Inflammatory macrophage treated with lipopolysaccharide for 4 hours (primary cell): ENCODE measurements at regions not wholly inside any gene's neighbourhood (a gene's known extent, or its start where the extent isn't known, plus 50 kb on each side); places are given as distances from the start of the nearest gene placed in this dataset.
A peak's percentile ranks its signal among the peaks of the same experiment; 100 is the strongest.

Experiments
- DNase-seq: peaks from one replicate; pipeline ENCODE4 v3.0.0-alpha.2; 2020

DNA sequence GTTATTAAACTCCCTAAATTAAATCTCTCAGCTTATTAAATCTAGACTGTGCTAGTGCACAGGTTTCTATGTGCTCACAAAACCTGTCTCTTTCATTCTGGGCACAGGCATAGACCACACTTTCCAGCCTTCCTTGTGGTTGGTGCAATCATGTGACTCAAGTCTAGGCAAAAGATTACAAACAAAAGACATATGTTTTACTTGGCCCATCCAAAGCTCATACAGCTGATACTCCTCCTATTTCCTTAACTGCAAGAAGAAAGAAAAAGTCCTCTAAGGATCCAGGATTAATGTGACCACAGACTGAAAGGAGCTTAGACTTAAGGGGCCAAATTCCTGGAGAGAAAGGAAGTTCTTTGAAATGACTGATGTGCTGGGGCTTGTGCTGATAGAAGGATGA is 731.3 kb upstream of the RAB6C start:
- no peak for DNase-seq

DNA sequence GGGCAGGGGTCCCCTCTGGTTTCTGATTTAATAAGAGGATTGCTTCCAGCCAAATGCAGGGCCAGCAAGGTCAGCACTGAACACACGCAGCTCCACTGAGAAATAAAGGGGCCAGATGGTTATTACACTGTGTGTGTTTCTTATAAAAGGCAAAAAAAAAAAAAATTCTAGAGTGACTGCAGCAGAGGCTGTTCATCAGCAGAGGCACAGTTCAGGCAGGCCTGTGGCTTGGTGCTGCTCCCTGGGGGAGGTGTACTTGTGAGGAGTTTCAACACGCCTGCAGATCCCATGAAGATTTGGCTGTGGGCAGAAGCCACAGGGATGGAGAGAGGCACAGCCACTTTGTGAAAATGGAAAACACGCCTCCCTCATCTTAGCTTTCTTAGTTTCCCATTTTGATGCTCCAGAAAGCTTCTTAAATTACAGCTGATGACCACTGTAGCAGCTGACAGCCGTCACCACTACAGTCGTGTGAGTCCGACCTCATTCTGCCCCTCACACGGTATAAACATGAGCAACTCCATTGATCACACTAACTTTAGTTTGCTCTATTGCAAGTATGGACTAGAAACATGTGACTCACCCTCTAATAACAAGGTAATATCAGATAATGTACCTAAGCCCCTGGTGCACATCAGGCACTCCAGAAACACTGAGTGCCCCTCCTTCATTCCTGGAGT is 726.5 kb upstream of the RAB6C start:
- DNase-seq = no peak

DNA sequence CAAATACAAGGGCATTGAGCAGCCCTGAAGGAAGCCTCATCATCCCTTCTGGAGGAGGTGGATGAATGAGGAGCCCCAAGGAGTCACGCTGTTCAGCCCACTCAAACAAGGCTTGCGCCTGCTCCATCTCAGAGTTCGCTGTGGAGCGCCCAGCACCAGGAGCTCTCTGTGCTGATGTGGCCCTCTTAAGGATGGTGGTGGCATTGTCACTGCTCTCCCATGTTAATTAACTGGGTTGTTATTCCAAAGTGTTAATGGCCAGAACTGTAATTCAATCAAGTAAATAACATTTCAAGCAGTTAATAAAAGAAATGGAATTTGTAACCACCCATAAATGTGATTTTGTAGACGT is 726.0 kb upstream of the RAB6C start:
- DNase-seq = no peak

DNA sequence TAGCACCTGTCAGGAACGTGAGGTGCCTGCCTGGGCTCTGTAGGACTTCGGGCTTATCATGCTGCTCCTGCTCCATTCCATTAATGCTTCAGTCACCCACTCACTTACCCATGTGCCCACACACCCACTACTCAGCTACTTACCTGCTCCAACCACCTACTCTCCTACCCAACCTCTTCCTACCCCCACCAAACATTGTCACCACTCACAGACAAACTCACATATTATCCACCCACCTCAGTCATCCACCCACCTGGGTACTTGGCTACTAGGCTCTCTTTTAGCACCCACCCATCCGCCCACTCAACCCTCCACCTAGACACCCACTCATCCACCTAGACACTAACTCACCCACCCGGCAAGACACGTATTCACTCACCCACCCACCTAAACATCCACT is 724.7 kb upstream of the RAB6C start:
- DNase-seq = no peak

DNA sequence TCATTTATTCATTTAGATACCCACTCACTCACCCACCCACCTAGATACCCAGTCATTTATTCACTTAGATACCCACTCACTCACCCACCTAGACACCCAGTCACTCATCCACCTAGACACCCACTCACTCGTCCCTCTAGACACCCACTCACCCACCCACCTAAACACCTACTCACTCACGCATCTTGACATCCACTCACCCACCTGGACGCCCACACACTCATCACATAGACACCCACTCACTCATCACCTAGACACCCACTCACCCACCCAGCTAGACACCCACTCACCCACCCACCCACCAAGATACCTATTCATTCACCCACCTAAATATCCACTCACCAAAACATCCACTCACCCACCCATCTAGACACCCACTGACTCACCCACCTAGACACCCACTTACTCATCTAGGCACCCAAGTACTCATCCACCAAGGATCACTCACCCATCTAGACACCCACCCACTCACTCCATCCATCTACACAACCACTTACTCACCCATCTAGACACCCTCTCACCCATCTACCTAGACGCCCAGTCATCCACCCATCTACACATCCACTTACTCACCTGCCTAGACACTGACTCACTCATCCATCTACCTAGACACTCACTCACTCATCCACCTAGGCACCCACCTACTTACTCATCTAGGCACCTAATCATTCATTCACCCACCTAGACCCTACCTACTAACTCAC is 723.7 kb upstream of the RAB6C start:
- no peak for DNase-seq

DNA sequence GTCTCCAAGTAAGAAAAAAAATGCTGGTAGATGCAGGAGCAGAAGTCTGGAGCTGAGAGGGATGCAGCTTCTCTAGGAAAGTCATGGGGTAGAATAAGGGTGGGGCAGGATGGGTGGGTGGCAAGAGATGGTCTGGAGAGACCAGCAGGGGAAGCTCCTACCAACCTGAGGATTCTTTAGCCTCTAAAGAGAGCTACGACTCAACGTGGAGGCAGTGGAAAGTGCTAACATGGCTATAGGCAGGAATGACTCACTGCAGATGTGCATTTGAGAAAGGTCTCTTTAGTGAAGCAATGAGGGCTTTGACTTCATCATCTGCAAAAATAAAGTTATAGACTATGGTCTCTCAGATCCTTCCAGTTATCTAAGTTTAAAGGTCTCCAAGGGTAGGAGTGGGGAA is 722.8 kb upstream of the RAB6C start:
- DNase-seq = no peak

DNA sequence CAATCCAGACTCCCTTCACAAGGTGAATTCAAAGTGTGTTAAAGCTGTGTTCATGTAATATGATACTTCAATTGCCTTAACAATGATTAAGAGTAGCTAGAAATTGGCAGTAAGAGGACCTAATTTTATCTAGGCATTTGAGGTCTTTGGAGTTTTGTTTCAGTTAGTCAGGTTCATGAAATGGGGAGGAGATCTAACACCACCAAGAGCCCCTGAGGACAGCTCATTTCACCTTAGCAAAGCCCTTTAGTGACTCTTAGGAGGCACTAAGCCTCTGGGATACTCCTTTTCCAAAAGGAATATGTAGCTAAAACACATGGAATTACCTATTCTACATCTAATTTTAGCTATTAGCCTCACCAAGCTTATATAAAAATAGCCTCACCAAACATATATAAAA is 716.5 kb upstream of the RAB6C start:
- DNase-seq = no peak

DNA sequence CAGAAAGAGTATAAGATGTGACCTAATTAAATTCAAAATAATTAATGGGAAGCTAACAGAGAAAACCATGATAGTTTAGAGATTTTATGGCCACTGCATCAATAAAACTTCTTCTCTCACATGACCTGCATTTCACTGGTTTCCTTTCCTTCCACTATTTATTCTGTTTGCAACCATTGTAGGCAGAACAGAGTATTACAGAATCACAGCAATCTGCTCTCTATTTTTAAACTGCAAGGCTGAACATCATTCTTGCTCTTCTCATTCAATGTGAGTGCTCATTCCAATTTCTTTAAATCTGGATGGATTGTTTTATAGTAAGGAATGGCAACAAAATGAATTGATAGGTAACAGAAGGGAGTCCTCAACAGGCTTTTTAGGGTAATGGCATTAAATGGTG is 715.5 kb upstream of the RAB6C start:
- DNase-seq = no peak

DNA sequence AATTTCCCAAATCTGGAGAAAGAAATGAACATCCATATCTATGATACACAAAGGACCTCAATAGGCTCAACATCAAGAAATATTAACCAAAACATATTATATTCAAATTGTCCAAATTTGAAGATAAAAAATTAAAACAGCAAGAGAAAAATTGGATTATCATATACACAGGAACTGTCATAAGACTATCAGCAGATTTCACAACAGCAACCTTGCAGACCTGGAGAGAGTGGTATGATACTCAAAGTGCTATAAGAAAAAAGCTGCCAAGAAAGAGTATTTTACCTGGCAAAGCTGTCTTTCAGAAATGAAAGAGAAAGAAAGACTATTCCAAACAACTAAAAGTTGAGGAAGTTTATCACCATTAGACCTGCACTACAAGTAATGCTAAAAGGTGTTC is 711.9 kb upstream of the RAB6C start:
- DNase-seq = no peak

DNA sequence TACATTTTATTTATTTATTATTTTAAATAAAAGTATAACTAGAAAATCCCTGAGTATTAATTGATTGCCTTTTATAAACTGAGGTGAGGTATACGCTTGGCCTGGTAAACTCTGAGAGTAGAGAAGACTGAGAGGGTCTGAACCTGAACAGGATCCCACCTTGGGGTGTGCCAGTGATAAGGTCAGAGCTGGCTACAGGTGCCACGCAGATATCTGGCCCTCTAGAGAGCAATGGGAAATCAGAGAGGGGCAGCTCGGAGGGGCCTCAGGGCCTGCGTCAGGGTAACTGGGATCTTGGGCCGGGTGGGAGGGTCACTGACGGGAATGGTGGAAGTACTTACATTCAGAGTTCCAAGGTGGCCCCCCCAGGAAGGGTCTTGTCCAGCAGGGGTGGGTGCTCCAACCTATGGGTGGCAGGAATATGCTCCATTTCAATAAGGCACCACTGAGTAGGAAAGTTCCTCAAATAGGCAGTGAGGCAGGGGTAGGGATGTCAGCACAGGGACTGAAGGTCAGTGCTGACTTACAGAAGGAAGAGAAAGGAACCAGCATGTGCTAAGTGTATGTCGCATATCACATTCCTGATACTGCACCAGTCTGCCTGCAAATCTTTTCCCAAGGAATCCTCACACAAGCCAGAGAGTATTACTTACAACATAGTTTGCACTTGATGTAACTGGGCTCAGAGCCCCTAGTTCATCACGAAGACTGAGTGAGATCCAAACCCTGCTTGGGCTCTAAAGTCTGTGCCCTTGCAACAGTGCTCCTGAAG is 706.0 kb upstream of the RAB6C start:
- DNase-seq = no peak

DNA sequence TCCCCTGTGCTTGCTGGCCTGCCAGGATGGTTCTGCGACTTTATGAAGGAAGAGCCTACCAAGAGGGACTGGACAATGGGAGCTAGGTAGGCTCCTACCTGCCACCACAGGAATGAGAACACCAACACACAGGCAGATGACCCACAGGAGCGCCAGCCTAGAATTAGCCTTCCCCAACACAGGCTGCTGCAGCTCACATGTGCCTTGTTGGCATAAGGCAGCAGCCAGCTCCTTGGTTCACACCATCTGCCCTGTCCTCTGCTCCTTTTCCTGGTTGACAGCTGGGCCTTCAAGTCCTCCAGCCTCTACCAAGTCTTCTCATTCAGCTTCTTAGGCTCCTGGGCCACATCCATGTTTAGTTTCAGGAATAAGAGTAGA is 705.4 kb upstream of the RAB6C start:
- no peak for DNase-seq

DNA sequence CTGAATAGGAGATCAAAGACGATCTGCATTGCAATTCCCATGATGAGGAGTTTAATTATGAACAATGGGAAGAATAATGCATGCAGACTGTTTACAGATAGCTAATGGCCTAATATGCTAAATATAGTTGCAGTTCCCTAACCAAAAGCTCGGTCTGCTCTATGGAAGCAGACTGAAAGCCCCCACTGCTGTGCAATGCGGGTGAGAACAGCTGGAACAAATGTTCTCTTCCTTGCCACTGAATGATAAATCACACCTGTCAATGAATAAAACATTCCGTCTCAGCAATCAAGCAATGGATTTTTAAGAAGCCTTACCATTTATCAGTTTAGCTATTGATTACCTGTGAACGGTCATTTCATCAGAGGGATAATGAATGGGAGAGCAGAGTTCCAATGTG is 704.5 kb upstream of the RAB6C start:
- DNase-seq = no peak

DNA sequence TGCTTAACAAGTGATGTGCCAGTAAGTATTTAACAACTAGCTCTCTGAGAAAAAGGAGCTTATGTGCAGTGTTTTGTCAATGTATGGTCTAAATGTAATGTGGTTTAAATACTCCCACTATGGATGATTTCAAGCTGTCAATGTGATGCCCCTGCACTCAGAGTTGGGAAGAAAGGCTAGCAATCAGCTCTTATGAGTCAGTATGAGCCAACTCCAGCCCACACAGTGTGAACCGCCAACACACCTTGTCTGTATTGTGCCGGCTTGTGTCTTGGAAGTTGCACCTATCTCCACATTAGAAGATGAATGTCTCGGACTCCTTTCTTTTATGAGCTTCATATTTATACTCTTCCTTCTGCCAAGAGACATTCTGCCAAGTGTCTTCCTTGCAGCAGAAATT is 703.8 kb upstream of the RAB6C start:
- no peak for DNase-seq

DNA sequence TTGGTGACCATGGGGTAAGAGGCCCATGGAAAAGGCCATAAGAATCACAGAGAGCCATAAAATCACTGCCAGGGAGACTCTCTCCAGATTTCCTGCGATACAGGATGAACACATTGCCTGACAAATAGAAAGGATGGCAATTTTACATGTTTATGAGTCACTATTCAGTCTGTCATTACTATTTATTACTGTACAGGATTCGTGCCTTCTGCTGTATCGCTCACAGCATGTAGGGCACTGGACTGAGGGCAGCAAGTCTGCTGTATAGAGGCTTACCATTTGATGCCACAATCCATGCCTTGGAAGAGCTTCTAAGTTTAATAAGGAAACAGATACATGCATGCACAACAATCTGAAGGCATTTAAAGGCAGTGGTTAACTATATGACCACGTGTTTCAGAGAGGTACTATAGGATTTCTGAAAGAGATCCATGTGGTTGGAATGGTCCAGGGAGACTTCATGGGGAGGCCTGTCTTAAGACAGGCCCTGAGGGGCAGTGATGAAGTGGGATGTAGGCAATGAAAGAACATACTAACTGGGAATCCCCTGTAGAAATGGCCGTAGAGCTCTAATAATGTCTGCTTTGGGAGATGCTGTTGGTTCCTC is 702.4 kb upstream of the RAB6C start:
- DNase-seq = no peak

DNA sequence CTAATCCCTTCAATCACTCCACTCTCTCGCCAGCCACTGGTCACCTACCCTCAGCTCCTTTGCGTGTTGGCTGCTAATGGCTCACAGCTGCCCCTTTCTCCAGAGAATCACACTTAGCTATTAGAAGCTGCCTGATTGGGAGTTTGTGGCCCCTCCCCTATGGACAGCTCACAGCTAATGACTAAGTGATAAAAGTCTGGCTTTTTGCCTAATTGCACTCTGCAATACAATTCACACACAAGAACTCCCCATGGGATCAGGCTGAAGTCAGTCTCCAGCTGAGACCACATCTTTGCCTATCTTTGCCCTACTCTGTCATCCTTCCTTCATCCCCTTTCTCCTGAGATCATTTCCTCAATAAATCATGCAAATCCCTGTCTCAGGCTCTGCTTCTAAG is 701.9 kb upstream of the RAB6C start:
- no peak for DNase-seq

DNA sequence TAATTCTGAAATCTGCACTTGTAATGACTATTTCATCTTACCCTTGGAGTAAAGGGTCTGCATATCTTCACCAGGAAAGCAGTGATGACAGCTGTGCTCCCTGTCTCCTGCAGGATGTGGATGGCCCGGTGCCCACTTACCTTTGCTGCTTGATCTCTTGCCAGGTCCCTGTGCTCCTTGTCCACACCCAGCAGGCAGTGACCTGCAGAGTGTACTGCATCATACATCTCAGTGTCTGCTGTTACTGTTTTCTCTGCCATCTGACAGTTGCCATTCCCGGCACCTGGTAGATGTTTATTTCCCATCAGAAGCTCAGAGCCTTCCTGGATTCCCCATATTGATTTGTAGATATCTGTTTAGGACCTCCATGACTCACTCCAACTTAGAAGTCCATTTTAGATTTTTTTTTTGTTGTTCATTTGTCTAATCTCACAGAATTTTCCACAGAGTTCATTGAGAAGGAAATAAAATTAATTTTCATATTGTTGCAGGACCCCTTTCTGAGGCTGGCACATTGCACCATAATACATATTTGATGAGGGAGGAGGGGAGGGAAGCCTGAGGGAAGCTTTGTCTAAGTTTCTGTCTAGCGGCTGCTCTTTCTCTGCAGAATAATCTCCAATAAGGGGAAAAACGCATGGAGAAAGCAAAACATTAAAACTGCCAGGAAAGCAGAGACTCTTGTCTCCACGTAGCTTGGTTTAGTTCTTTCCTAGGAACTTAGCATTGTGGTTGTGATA is 697.5 kb upstream of the RAB6C start:
- no peak for DNase-seq

DNA sequence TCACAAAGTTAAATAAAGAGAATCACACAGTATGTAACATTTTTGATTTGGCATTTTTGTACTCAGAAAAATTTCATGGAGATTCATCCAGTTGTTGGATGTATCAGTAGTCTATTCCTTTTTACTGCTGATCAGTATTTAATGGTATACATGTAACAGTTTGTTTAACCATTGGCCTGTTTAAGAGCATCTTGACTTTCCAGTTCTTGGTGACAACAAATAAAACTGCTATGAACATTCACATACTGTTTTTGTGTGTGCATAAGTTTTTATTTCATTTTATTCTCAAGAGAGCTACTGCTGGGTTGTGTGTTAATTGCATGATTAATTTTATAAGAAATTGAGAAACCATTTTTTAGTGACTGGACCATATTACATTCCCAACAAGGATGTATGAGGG is 694.5 kb upstream of the RAB6C start:
- DNase-seq = no peak

DNA sequence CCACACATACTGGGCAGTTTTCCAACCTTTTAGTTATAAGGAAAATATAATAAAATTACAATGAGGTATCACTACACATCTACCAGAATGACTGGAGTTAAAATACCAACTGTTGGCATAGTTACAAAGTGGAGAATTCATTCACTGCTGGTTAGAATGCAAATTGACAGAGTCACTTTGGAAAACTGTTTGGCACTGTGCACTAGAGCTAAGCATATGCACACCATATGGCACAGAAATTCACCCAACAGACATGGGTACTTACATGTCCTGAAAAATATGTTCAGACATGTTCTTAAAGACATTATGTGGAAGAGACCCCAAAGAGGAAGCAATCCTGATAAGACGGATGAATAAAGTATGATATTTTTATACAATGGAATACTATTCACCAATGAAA is 686.1 kb upstream of the RAB6C start:
- no peak for DNase-seq

DNA sequence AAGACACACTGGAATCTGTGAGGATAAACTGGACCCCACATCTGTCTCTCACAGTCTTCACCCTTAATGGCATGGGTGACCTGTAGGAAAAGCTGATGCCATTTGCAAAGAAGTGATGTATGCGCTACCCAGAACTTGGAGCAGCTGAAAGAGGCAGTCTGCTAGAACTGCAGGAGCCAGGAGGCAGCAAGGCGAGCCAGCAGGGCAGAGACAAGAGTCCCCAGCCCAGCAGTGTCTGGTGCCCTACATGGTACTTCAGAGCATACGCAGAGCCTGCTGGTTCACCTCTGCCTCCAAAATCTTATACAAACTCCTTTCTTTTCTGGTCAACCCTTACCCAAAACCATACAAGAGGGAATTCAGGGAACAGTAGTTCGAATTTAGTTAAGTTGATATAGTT is 683.1 kb upstream of the RAB6C start:
- DNase-seq = no peak

DNA sequence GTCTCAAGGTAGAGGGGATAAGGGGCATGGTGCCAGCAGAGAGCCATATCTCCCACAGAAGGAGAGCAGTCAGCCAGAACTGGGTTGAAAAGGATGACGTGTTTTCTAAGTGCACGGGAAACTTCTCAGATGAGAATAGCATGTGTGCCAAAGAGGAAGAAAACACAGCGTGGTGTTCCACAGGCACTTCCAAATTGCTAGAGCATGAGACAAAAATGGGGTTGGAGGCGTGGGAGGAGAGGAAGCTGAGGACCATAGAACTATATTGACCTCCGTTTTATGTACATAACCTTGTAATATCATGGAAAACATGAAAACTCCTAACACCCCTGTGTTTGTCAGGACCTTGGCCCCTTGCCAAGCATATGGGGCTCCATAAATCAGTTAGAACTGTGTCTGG is 682.7 kb upstream of the RAB6C start:
- DNase-seq = peak; percentile 3

DNA sequence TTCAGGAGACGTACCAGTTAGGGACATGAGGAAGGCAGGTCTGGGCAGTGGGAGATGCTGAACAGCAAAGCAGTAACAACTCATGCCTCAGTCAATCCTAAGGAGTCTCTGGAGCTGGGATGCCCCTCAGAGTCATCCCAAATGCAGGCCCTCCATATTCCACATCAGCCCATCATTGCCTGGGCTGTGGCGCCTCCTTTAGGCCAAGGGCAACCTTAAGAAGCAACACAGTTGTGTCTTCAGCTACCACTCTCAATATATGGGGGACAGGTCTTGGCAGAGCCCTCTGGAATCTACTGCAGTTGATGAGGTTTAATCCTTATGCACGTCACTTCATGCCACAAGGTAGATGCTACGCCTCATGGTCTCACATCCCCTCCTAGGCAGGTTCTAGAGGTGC is 682.0 kb upstream of the RAB6C start:
- no peak for DNase-seq

DNA sequence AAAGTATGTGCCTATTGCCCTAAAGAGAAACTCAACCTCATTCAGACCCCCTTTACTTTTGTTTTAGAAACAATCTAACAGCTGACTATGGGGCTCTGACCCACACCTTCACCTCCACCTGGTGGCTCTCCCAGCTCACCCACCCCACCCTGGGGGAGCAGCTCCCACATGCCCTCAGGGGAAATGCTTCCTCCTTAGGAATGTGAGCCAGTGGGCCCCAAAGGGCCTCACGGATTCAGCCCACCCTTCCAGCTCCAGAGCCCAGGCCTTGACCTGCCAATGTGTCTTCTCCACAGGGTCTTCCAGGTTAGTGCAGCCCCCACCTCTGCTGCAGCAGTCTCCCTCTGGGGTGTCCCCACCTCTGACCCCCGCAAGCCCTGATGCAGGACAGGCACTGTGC is 680.1 kb upstream of the RAB6C start:
- no peak for DNase-seq

DNA sequence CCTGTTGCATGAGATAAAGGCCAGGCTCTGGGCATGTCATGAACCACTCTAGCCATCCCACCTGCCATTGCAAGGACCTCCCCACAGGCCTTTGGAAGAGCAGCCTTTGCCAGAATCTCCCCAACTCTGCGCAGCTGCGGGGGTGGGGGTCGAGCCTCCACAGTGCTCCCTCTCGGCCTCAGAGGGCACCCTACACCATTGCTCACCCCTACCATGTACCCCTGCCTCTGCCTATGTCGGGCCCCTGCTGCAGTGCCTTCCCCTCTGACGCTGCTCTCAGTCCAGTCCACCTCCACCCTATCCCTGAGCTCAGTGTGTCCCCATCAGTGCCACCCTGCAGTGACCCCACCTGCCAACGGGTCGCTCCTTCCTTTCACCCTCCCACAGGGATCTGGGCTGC is 679.7 kb upstream of the RAB6C start:
- no peak for DNase-seq
